ENCODE measurements at regions not wholly inside any gene's neighbourhood (a gene's known extent, or its start where the extent isn't known, plus 50 kb on each side); places are given as distances from the start of the nearest gene placed in this dataset.

DNA sequence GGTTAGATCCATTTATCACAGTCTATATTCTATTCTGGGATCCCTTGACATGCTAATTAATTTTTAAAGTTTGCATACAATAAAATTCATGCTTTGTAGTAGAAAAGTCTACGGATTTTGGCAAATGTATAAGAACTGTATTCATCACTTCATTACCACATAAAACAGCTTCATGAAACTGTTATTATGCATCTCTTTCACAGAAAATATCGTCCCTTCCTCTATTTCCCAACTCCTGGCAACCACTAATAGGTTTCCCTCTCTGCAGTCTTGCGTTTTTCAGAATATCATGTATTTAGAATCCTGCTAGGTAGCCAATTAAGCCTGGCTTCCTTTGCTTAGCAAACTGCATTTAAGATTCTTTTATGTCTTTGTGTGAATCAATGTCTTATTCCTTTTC is 441.3 kb upstream of the RGS17 start:
- H3K27ac ChIP-seq (ENCODE audit: low read depth, low read length) = no peak overlapping the region
- no peaks in the 10 kb centered on the region for H3K9me3 ChIP-seq (ENCODE audit: control insufficient read depth, insufficient read depth, low read depth, low read length)
- no peak overlapping the region for H3K9ac ChIP-seq (ENCODE audit: low read length)
- no peaks in the 10 kb centered on the region for H3K4me1 ChIP-seq (ENCODE audit: control insufficient read depth, insufficient read depth, low read length)
- no peaks in the 10 kb centered on the region for H3K36me3 ChIP-seq (ENCODE audit: control insufficient read depth, insufficient read depth, low read length)
- H3K27me3 ChIP-seq (ENCODE audit: control insufficient read depth, insufficient read depth, low read length) = no peaks in the 10 kb centered on the region
- H3K4me3 ChIP-seq (ENCODE audit: low read depth, low read length) = no peak overlapping the region

DNA sequence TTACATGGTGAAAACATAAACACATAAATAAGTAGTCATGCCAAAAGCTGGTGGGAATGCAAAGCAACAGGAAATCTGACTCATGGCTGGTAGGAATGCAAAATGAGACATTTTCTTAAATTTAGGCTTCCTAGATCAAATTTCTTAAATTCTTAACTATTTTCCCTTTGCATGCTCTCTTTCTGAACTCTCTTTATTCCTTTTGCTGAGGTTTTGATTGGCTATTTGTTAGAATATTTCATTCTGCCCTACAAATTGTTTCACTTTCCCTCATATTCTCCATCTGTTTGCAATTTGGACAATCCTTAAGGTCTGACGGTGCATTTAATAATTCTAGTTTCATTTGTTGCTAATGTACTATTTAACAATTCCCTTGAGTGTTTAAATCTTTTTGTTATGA is 437.5 kb upstream of the RGS17 start:
- H3K4me3 ChIP-seq (ENCODE audit: low read depth, low read length) = no peak overlapping the region
- H3K9ac ChIP-seq (ENCODE audit: low read length) = no peak overlapping the region
- H3K27ac ChIP-seq (ENCODE audit: low read depth, low read length) = no peak overlapping the region

DNA sequence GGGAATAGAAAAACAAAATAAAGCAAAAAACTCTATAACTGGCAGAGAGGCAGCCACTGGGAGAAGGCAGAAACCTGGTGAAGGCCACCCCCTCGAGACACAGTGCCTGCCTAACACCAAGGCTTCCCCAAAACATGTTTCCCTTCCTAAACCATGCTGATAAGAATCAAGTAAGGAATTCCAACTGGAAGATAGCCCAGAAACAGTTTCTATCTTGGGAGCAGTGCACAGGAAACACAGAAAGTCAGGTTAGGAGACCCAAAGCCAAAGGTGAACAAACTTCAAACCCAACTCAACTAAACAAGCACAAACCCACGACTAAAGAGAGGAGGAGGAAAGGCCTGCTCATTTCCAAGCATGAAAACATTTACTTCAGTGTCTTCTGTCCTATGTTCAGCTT is 433.7 kb upstream of the RGS17 start:
- H3K4me1 ChIP-seq (ENCODE audit: control insufficient read depth, insufficient read depth, low read length) = no peaks in the 10 kb centered on the region
- no peaks in the 10 kb centered on the region for H3K27me3 ChIP-seq (ENCODE audit: control insufficient read depth, insufficient read depth, low read length)
- H3K27ac ChIP-seq (ENCODE audit: low read depth, low read length) = no peak overlapping the region
- no peaks in the 10 kb centered on the region for H3K36me3 ChIP-seq (ENCODE audit: control insufficient read depth, insufficient read depth, low read length)
- H3K4me3 ChIP-seq (ENCODE audit: low read depth, low read length) = no peak overlapping the region
- H3K9me3 ChIP-seq (ENCODE audit: control insufficient read depth, insufficient read depth, low read depth, low read length) = no peaks in the 10 kb centered on the region
- no peak overlapping the region for H3K9ac ChIP-seq (ENCODE audit: low read length)

More for the DNA sequence above, 437.5 kb upstream of the RGS17 start:
- no peaks in the 10 kb centered on the region for H3K9me3 ChIP-seq (ENCODE audit: control insufficient read depth, insufficient read depth, low read depth, low read length)
- H3K36me3 ChIP-seq (ENCODE audit: control insufficient read depth, insufficient read depth, low read length) = no peaks in the 10 kb centered on the region
- H3K27me3 ChIP-seq (ENCODE audit: control insufficient read depth, insufficient read depth, low read length) = no peaks in the 10 kb centered on the region
- H3K4me1 ChIP-seq (ENCODE audit: control insufficient read depth, insufficient read depth, low read length) = no peaks in the 10 kb centered on the region

DNA sequence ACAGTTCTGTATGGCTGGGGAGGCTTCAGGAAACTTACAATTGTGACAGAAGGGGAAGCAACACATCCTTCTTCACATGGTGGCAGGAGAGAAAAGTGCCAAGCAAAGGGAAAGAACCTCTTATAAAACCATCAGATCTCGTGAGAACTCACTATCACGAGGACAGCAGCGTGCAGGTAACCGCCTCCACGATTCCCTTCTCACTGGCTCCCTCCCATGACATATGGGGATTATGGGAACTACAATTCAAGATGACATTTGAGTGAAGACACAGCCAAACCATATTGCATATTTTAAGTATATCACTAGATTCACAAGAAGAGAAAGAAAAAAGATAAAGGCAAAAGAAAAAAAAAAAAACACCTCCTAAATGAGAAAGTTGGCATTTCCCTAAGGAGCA is 431.9 kb upstream of the RGS17 start:
- no peak overlapping the region for H3K27ac ChIP-seq (ENCODE audit: low read depth, low read length)
- no peaks in the 10 kb centered on the region for H3K27me3 ChIP-seq (ENCODE audit: control insufficient read depth, insufficient read depth, low read length)
- H3K4me3 ChIP-seq (ENCODE audit: low read depth, low read length) = no peak overlapping the region
- no peaks in the 10 kb centered on the region for H3K4me1 ChIP-seq (ENCODE audit: control insufficient read depth, insufficient read depth, low read length)
- no peak overlapping the region for H3K9ac ChIP-seq (ENCODE audit: low read length)
- H3K36me3 ChIP-seq (ENCODE audit: control insufficient read depth, insufficient read depth, low read length) = no peaks in the 10 kb centered on the region
- no peaks in the 10 kb centered on the region for H3K9me3 ChIP-seq (ENCODE audit: control insufficient read depth, insufficient read depth, low read depth, low read length)

DNA sequence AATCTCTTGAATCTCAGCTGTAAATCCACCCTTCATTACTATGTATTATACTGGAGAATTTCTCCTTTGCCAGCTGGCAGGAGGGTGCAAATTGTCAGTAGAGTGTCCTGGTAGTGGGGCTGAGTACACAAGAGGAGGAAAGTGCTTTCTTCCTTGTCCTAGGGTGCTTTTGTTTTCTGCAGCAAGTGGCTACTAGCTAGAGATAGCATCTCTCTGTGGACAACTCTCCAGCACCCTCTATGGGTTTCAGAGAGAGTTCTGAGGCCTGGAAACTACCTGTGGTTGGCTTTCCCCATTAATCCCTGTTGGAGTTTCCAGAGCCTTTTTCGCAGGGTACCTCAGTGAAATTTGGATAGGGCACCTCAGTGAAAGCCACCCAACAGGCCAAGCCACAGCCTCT is 422.5 kb upstream of the RGS17 start:
- Histone ChIP-seq H3K36me3 (ENCODE audit: control insufficient read depth, insufficient read depth, low read length) (no peaks in the 10 kb centered on the region), H3K9me3 (ENCODE audit: control insufficient read depth, insufficient read depth, low read depth, low read length) (no peaks in the 10 kb centered on the region), H3K9ac (ENCODE audit: low read length) (no peak overlapping the region), H3K4me3 (ENCODE audit: low read depth, low read length) (no peak overlapping the region), H3K27ac (ENCODE audit: low read depth, low read length) (no peak overlapping the region), H3K27me3 (ENCODE audit: control insufficient read depth, insufficient read depth, low read length) (no peaks in the 10 kb centered on the region), H3K4me1 (ENCODE audit: control insufficient read depth, insufficient read depth, low read length) (peaks cover 3% of the 10 kb centered on the region; the same call in 1 of the 2 replicates)

DNA sequence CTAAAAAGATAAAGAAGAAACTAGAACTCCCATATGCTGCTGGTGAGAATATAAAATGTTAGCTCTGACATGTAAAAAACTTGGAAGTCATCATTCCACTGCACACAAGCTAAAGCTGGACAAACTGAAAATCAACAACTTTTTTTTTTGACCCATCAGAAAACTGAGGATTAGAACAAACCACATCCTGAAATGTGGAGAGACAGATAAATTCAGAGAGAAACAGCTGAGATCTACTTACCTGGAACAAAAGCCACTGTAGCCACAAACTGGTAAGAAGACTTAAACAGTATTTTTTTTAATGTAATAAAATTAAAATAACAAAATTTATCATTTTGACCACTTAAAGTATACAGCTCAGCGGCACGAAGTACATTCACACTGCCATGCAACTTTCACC is 408.5 kb upstream of the RGS17 start:
- Histone ChIP-seq H3K27ac (ENCODE audit: low read depth, low read length) (no peak overlapping the region), H3K4me3 (ENCODE audit: low read depth, low read length) (no peak overlapping the region), H3K36me3 (ENCODE audit: control insufficient read depth, insufficient read depth, low read length) (no peaks in the 10 kb centered on the region), H3K9ac (ENCODE audit: low read length) (no peak overlapping the region), H3K9me3 (ENCODE audit: control insufficient read depth, insufficient read depth, low read depth, low read length) (peaks cover 9% of the 10 kb centered on the region; the same call in 1 of the 2 replicates), H3K4me1 (ENCODE audit: control insufficient read depth, insufficient read depth, low read length) (no peaks in the 10 kb centered on the region), H3K27me3 (ENCODE audit: control insufficient read depth, insufficient read depth, low read length) (no peaks in the 10 kb centered on the region)

DNA sequence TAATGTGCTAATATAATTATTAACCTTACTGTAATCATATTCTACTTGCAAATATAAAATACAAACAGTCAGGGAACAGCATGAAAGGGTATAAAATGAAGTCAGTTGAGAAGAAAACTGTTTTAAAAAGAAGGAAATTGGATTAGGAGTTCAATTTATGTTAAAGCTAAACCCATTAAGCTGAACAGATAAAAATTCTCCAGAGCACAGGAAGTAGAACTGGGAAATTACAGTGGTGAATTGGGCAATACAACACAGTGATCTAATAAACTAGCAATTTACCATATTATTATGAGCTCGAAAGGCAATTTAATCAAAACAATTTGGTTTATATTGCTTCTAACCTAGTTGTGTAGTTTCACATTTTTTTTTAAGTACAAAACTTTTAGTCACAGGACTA is 407.4 kb upstream of the RGS17 start:
- no peak overlapping the region for H3K4me3 ChIP-seq (ENCODE audit: low read depth, low read length)
- no peak overlapping the region for H3K27ac ChIP-seq (ENCODE audit: low read depth, low read length)
- no peaks in the 10 kb centered on the region for H3K4me1 ChIP-seq (ENCODE audit: control insufficient read depth, insufficient read depth, low read length)
- no peaks in the 10 kb centered on the region for H3K27me3 ChIP-seq (ENCODE audit: control insufficient read depth, insufficient read depth, low read length)
- peaks cover 6% of the 10 kb centered on the region; the same call in 1 of the 2 replicates for H3K9me3 ChIP-seq (ENCODE audit: control insufficient read depth, insufficient read depth, low read depth, low read length)
- no peak overlapping the region for H3K9ac ChIP-seq (ENCODE audit: low read length)
- H3K36me3 ChIP-seq (ENCODE audit: control insufficient read depth, insufficient read depth, low read length) = no peaks in the 10 kb centered on the region

DNA sequence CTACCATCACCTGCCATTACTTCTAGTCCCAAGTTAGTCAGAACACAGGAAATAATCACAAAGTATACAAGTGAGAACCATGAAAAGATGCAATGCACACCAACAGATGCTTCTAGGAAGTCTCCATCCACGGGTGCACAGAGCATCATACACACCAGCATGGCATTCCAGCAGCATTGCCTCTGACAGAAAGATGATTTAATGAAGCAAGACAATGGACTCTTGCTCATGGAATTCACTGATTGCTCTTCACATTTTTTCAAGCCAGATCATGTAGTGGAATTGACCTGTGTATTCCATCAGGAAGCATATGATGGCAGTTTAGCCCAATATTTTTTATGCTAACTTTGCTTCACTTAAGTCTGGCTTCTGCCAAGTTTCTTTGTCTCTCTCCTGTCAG is 406.3 kb upstream of the RGS17 start:
- no peaks in the 10 kb centered on the region for H3K36me3 ChIP-seq (ENCODE audit: control insufficient read depth, insufficient read depth, low read length)
- H3K9ac ChIP-seq (ENCODE audit: low read length) = no peak overlapping the region
- H3K9me3 ChIP-seq (ENCODE audit: control insufficient read depth, insufficient read depth, low read depth, low read length) = no peaks in the 10 kb centered on the region
- H3K27me3 ChIP-seq (ENCODE audit: control insufficient read depth, insufficient read depth, low read length) = no peaks in the 10 kb centered on the region
- H3K27ac ChIP-seq (ENCODE audit: low read depth, low read length) = no peak overlapping the region
- no peak overlapping the region for H3K4me3 ChIP-seq (ENCODE audit: low read depth, low read length)
- no peaks in the 10 kb centered on the region for H3K4me1 ChIP-seq (ENCODE audit: control insufficient read depth, insufficient read depth, low read length)

DNA sequence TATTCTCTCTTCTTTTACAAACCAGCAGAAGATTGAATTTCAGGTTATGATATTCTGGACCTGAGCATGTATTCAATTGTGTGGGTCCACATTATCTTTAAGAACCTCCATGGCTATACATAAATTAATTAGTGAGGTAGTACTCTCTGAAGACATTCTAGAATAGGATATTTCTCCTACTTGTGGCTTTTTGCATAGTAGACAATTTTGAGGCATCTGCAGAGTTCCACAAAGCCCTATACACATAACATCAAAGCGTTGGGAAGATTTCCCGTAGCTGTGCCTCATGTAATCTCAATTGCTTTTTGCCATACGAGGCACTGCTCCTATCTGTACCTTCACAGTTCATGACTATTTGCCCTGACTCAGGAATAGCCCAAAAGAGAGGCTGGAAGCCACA is 395.4 kb upstream of the RGS17 start:
- H3K27me3 ChIP-seq (ENCODE audit: control insufficient read depth, insufficient read depth, low read length) = no peaks in the 10 kb centered on the region
- H3K36me3 ChIP-seq (ENCODE audit: control insufficient read depth, insufficient read depth, low read length) = no peaks in the 10 kb centered on the region
- H3K9ac ChIP-seq (ENCODE audit: low read length) = no peak overlapping the region
- H3K4me3 ChIP-seq (ENCODE audit: low read depth, low read length) = no peak overlapping the region
- no peaks in the 10 kb centered on the region; the same call in 1 of the 2 replicates for H3K9me3 ChIP-seq (ENCODE audit: control insufficient read depth, insufficient read depth, low read depth, low read length)
- H3K4me1 ChIP-seq (ENCODE audit: control insufficient read depth, insufficient read depth, low read length) = no peaks in the 10 kb centered on the region
- no peak overlapping the region for H3K27ac ChIP-seq (ENCODE audit: low read depth, low read length)

DNA sequence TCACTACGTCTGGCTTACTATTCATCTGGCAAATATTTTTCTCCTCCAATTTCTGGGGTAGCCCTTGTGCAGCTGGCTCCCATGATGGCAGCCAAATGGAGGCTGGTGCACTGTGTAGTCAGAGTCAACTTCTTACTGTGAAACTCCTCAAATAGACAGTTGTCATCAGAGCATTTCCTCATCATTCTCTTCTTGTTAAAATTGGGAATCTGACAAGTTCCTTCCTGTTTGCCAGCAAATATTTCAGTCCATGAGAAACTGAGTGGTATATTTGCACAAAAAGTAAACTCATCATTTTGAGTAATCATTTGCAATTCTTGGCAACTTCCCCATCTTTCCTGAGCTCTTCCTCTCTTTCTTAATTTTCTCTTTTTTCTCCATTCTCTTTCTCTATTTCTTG is 394.9 kb upstream of the RGS17 start:
- Histone ChIP-seq H3K27me3 (ENCODE audit: control insufficient read depth, insufficient read depth, low read length) (no peaks in the 10 kb centered on the region), H3K4me1 (ENCODE audit: control insufficient read depth, insufficient read depth, low read length) (no peaks in the 10 kb centered on the region), H3K9ac (ENCODE audit: low read length) (no peak overlapping the region), H3K9me3 (ENCODE audit: control insufficient read depth, insufficient read depth, low read depth, low read length) (peaks cover 3% of the 10 kb centered on the region), H3K27ac (ENCODE audit: low read depth, low read length) (no peak overlapping the region), H3K36me3 (ENCODE audit: control insufficient read depth, insufficient read depth, low read length) (no peaks in the 10 kb centered on the region), H3K4me3 (ENCODE audit: low read depth, low read length) (no peak overlapping the region)

DNA sequence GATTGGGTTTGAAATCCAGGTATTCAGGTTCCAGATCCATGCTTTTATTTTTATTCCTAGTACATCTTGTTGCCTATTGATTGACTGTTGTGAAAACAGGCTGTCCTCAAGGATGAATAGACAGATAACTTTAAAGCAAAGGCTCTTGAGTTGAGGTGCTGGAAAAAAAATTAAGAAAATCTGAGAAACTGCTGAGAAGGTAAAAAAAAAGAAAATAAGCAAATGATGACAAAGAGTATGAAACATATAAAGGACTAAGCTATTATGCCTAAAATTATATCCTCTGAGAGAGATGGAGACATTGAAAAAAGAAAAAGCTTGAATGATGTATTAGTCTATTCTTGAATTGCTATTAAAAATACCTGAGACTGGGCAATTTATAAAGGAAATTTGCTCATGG is 392.3 kb upstream of the RGS17 start:
- H3K36me3 ChIP-seq (ENCODE audit: control insufficient read depth, insufficient read depth, low read length) = no peaks in the 10 kb centered on the region
- no peak overlapping the region for H3K27ac ChIP-seq (ENCODE audit: low read depth, low read length)
- no peaks in the 10 kb centered on the region for H3K4me1 ChIP-seq (ENCODE audit: control insufficient read depth, insufficient read depth, low read length)
- no peaks in the 10 kb centered on the region for H3K27me3 ChIP-seq (ENCODE audit: control insufficient read depth, insufficient read depth, low read length)
- H3K9me3 ChIP-seq (ENCODE audit: control insufficient read depth, insufficient read depth, low read depth, low read length) = peaks cover 4% of the 10 kb centered on the region; the same call in 1 of the 2 replicates
- no peak overlapping the region for H3K9ac ChIP-seq (ENCODE audit: low read length)
- no peak overlapping the region for H3K4me3 ChIP-seq (ENCODE audit: low read depth, low read length)

DNA sequence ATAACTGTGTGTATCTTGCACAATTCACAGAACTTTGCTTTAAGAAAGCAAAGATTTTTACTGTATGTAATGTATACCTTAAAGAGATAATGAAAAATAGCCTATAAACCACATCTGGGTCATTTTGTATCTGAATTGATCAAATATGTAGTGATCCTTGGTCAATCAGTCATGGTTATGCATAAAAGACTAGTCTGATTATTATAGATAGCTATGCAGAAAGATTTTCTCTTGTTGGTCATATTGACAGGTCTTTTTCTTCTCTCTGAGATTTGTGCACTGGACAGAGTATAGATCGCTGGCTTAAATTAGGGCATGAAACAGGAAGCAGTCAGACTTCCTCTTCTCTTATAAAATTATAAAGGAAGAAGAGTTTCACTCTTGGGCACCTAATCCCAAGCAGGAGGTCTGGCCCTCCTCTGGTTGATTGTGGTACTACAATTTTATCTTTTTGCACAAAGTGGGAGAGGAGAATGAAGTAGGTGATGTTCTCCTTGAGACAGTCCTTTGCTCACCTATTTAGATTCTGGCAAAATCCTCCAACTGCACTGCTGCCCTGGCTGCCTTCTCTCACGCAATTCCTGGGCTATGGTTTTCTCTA is 380.9 kb upstream of the RGS17 start:
- no peak overlapping the region for H3K27ac ChIP-seq (ENCODE audit: low read depth, low read length)
- no peak overlapping the region for H3K4me3 ChIP-seq (ENCODE audit: low read depth, low read length)
- H3K9me3 ChIP-seq (ENCODE audit: control insufficient read depth, insufficient read depth, low read depth, low read length) = no peaks in the 10 kb centered on the region
- H3K4me1 ChIP-seq (ENCODE audit: control insufficient read depth, insufficient read depth, low read length) = no peaks in the 10 kb centered on the region
- no peaks in the 10 kb centered on the region for H3K36me3 ChIP-seq (ENCODE audit: control insufficient read depth, insufficient read depth, low read length)
- H3K9ac ChIP-seq (ENCODE audit: low read length) = no peak overlapping the region
- H3K27me3 ChIP-seq (ENCODE audit: control insufficient read depth, insufficient read depth, low read length) = no peaks in the 10 kb centered on the region

Data from HUES6 (cell line).